GM21619 (cell line): ENCODE measurements at regions not wholly inside any gene's neighbourhood (a gene's known extent, or its start where the extent isn't known, plus 50 kb on each side); places are given as distances from the start of the nearest gene placed in this dataset.
"Not testable (repeated sequence)": the region's sequence is repeated elsewhere in the genome, so short reads cannot be mapped to it uniquely, and the experiment has no call there.

ENCODE experiments used
- ATAC-seq: cut with Tn5 transposase; IDR thresholded peaks from one replicate; pipeline ENCODE4 v1.9.1; 2021; ENCODE audit not compliant: unreplicated experiment

GRCh38 chr10:53543410-53543809 is 770.8 kb upstream of the MBL2 start:
- no peak for ATAC-seq

DNA sequence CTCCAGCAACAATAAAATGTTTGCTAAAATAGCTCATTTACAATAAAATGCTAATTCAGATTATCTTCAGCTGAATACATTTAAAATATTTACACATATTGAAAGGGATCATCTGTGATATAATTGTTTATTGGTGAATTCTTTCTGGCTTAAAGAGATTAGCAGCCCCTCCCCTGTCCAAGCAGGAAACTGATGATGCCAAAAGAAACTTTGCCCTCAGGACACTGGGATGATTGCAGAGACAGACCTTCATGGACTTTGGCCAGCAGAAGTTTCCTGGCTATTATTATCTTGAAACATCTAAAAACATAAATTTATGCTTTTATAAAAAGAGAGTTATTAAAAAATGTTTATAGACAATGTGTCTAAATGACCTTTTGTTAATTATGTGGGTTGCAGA is 764.9 kb upstream of the MBL2 start:
- no peak for ATAC-seq

DNA sequence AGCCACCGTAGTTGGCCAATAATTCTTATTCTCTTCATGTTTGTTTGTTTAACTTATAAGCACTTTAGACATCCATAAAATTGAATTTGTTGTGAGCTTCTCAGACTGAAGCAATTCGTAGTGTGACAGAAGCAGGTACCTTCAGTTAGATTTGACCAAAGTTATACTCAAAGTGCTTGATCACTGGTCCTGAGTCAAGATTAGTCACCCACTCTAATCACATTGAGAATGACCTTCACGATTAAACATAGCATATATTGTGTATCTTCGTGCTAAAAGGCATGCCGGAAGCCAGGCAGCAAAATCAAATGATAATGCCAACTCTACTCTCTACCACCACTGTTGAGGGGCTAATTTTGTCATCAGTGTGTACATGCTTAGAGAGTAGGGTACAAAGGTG is 763.7 kb upstream of the MBL2 start:
- ATAC-seq, result no peak

GRCh38 chr10:53534428-53534827 is 761.8 kb upstream of the MBL2 start:
- ATAC-seq, result no peak

DNA sequence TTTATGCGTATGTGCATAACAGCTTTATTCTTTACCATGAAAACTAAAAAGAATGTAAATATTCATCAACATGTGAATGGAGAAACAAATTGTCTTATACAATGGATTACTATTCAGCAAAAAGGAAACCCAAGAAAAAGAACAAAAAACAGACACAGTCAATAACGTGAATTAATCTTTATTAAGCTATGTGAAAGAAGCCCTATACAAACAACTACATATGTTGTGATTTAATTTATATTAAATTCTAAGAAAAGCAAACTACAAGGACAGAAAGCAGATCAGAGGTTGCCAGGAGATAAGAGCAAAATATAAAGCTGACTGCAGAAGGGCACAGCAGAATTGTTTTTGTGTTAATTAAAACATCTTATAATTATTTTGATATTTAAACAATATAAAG is 756.4 kb upstream of the MBL2 start:
- no peak for ATAC-seq

- no peak for ATAC-seq
Observed at GRCh38 chr10:53521046-53521445, 748.5 kb upstream of the MBL2 start.

DNA sequence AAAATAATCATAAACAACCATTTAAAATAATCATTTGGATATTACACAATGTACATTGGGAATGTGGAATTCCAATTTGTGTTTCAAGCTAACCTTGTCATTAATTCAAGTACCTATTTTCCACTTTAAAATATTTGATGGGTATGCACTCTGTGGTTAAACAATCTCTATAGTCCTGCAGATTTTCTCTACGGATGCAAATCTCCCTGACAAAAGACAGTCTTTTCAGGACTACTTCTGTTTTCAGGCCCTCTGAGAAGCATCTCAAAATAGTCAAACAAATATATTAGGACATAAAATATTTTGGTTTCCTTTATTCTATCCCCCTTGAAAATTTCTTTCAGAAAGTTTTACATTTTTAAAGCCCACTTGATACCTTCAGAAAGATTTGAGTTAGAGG is 735.6 kb upstream of the MBL2 start:
- ATAC-seq, result no peak

GRCh38 chr10:53504492-53504891 is 731.9 kb upstream of the MBL2 start:
- not testable (repeated sequence) for ATAC-seq

DNA sequence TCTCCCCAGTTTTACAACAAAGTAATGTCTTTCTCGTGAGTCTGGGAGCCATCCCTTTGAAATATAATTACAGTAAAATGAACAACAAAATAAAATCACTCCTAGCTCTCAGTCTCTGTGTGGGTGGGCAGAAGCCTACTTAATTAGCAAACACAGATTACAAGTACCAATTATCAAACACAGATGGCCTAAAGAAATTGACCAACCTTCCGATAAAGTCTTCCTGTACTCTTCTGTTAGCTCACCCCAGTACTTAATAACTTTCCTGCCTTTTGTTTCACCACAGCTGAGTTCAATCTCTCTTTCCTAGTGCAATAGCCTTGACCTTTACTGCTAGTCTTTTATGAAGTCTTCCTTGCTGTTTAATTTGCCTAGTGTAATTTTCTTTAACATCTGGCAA is 719.2 kb upstream of the MBL2 start:
- no peak for ATAC-seq

- no peak for ATAC-seq
Observed at GRCh38 chr10:53490553-53490952, 718.0 kb upstream of the MBL2 start.

DNA sequence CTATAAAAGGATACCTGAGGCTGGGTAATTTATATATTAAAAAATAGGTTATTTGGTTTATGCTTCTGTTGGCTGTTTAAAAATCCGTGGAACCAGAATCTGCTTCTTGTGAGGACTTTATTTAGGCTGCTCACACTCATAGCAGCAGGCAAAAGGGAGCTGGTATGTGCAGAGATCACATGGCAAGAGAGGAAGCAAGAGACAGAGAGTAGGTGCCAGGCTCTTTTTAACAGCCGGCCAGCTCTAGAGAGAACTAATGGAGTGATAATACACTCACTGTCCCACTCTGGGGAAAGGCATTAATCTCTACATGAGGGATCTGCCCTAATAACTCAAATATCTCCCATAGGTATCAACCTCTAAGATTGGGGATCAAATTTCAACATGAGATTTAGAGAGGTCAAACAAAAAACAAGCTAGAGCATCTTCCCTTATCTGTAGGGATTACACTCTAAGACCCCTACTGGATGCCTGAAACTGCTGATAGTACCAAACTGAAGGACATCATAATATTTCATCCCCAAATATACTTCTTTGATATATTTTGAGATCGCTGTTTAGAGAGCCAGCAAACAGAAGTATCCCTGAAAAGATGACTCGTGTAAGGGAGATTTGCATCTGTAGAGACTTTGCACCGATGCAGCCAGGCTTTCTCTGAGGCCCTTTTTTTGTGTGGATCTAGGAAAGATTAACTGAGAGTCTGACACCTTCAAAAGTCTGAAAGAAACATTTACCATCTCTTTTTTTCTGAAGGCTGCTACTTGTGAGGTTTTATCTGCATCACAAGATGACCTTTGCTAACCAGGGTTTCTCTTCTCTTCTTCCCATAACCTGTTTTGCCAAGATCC is 717.0 kb upstream of the MBL2 start:
- ATAC-seq, result no peak

DNA sequence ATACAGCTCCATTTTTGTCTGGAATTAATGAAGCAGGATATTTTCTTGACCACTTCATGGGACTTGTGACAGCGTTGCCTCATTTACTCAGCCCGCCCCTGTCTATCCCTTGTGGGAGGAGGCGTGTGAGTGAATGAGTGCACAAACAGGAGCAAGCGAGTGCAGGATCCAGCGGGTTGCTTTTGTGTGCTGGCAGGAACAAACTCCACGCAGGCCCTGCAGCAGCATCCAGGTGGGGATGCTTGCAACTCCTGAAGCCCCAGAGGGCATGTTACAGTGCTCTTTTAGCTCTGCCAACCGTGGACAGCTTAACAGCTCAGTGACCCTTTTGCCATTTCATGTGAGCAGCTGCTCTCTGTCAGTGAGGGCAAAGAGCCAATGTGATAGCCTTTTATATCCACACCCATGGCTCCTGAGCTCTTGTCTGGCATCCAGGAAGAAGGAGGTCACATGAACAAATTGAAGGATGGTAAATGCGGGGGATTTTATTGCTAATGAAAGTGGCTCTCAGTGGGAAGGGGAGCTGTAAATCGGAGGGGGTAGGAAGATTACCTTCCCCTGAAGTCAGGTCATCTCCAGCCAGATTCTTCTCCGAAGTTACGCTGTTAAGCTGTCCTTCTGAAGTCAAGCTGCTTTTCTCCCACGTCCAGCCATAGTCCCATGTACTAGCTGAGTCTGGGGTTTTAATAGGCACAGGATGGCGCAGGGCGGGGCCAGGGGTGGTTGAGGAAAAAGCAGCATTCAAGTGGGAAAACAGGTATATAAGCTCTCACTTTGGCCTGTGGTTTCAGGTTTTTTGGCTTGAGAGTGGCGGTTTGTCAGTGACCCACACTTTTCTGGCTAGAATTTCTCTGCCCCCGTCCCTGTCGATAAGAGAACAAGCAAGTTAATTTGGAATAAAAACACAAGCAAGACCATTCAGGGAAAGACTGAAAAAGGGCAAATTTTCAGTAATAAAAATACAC is 714.7 kb upstream of the MBL2 start:
- ATAC-seq, result no peak

GRCh38 chr10:53485422-53485821 is 712.8 kb upstream of the MBL2 start:
- ATAC-seq, result not testable (repeated sequence)

- ATAC-seq, result no peak
Observed at GRCh38 chr10:53479365-53479764, 706.8 kb upstream of the MBL2 start.

- no peak for ATAC-seq
Observed at GRCh38 chr10:53477313-53477675, 704.7 kb upstream of the MBL2 start.

DNA sequence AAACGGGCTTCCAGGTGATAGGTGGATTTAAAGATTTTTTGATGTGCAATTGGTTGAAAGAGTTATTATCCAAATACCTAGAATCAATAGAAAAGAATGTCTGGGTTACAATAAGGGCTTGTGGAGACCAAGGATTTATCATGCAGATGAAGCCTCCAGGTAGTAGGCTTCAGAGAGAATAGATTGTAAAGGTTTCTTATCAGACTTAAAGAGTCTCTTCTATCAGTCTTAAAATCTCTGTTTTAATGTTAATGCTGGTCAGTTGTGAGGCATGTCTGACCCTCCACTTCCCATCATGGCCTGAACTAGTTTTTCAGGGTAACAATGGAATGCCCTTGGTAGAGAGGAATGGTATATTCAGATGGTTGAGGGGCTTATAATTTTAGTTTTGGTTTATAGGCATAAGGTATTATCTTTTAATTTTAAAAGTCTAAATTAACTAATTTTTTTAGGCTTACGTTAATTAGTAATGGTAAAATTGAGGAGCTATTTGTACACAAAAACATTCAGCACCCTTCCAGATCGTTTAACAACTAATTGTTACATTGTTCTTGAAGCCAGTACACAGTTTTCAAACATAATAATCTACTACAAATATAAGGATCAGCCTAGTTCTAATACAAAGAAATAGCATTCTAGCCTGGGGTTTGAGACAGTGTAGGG is 704.2 kb upstream of the MBL2 start:
- ATAC-seq, result no peak

- ATAC-seq, result no peak
Observed at GRCh38 chr10:53469383-53469782, 696.8 kb upstream of the MBL2 start.

DNA sequence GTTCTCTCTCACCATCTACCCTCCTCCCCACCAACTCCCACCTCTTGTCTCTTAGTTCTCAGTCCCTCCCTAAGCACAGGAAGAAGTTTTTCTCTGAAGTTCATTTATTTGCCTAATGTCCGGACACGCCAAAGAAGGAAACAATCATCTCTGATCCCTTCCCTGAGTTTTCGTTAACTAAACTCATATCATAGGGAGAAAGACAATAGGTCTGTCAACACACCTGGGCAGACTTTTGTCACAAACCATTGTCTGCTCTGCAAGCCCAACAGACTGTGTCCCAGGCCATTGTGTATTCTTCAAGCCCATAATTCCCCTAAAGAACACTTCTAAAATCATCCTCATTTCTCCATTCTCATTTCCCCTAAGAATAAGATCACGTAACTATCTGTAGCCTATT is 691.0 kb upstream of the MBL2 start:
- ATAC-seq, result no peak

DNA sequence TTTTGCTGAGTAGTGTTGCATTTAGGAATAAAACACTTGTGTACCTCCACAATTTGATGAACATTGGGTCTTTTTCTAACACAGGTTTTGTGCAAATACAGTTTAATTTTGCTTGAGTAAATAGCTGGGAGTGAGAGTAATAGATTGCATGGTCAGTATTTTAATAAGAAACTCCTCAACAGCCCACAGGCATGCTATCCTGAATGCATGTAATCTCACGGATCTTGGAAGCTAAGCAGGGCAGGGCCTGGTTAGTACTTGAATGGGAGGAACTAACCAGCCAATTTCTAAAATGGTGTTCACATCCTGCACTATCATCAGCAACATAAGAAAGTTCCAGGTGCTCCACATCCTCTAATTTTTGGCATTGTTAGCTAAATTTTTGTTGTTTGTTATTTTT is 685.4 kb upstream of the MBL2 start:
- no peak for ATAC-seq

- ATAC-seq, result no peak
Observed at GRCh38 chr10:53453196-53453595, 680.6 kb upstream of the MBL2 start.

DNA sequence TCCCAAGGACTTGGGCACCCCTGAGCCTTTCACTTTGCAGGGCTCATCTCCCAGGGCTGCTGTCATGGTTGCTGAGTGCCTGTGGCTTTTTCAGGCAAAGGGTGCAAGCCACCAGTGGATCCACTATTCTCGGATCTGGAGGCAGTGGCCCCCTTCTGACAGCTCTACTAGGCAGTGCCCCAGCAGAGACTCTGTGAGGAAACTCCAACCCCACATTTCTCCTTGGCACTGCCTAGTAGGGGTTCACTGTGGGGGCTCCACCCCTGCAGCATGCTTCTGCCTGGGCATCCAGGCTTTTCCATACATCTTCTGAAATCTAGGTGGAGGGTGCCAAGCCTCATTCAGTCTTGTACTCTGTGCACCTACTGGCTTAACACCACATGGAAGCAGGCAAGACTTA is 675.0 kb upstream of the MBL2 start:
- no peak for ATAC-seq

DNA sequence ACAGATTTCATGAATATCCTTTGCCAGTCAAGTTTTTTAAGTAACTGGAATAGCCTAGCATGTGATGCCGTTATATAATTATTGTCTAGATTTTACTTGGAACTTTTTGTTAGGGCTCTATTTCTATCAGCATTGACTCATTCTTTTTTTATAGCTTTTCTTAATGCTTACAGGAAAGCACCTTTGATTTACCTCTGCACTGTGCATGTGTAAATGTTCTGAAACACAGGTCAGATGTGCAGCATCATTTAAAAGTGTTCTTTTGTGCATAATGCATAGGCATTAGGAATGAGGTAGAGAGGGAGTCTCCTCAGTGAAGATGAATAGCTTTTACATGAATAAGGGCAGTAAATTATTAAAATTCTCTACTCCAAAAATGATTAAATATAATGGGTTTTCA is 669.3 kb upstream of the MBL2 start:
- no peak for ATAC-seq
